NCI-H1417 treated with DMSO at 0.1 percent for 48 hours (cell line): ENCODE measurements at regions not wholly inside any gene's neighbourhood (a gene's known extent, or its start where the extent isn't known, plus 50 kb on each side); places are given as distances from the start of the nearest gene placed in this dataset.

Experiments
- DNase-seq: peaks from one replicate; lab custom pipeline; 2025; lab: John Stamatoyannopoulos, UW

DNA sequence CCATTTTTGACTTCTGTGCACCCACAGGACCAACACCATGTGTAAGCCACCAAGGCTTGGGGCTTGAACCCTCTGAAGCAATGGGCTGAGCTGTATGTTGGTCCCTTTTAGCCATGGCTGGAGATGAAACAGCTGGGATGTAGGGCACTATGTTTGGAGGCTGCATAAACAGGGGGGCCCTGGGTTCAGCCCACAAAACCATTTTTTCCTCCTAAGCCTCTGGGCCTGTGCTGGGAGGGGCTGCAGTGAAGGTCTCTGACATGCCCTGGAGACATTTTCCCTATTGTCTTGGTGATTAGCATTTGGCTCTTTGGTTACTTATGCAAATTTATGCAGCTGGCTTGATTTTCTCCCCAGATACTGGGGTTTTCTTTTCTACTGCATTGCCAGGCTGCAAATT, 144.9 kb downstream of the ZNF326 start:
- no peak for DNase-seq

DNA sequence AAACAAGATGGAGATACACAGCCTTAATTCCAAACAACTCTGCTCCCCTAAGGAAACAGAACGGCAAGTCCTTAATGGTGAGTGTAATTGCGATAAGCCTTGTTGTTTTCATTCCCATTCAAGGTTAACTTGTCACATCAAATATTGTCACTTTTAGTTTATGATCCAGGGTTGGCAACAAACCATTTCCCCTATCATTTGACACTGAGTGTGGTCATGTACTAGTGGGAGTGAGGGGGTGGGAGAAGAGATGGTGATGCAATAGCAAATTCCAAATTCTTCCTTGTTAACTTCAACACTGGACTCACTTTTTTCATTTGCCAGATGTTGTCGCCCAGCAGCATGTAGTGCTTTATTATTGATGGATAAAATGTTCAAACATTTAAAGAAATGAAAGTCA, 140.4 kb downstream of the ZNF326 start:
- no peak for DNase-seq

DNA sequence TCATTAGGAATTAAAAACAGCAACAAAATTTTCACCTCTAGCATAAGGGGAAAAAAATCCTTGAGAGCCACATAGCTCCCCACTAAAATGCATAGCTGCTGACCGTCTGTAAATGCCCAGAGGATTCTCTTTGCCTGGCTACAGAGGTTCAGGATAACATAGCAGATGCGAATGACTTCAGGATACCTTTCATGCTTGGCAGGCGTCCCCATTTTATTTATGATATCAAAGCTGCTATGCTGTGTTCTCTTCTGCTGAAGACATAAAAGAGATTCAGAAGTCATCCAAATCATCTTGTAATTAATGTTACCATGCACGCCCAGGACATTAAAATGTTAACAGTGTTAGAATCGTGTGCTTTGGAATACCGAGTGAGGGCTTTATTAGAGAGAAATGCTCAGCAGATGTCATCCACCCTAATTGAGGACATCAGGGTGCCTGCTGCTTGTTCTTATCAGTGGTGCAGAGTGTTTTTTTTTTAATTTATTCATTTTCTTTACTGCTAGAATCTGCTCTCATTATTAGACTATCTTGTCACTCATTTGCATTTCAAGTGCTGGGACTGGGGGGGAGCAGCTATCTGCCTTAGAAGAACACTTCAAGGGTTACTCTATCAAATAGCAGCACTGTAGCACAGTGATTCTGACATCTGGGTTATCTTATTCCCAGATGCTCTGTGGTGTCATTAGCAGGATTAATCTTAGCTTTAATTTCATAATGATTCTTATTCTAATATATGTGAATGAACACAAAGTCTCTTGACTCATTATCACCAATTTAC, 139.5 kb downstream of the ZNF326 start:
- no peak for DNase-seq

DNA sequence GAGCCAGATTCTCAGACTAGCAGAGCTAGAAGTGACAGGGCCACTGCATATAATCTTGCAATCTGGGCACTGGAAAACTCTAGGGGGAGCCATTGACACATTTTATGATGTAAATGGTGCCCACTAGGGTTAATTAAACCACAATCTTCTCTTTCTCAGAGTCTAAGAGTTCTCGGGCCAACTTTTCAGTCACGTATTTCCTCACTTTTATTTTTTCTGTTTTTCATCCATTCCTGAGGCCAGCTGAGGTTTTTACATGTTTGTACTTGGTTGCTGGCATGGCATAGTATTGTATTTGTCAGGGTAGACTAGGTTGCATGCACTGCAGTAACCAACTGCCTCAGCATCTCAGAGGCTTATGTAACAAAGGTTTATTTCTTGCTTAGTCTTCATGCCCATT, 138.2 kb downstream of the ZNF326 start:
- DNase-seq = no peak

DNA sequence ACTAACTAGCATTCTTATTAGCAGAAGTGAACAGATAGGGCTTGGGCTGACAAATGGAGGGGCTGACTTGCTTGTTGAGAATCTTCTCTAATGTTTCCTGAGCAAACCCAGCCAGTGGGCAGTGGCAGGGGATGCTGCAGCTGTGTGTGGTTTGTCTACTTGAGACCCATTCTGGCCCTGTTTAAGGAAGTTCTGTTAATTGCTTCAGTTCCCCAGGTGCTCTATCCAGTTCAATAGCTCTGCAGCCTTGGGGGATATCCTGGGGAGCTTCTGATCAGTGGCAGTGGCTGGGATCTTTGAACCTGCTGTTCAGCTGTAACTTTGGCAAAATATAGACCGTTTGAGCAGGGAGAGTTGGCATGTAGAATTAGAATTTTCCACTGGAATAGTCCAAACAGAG, 137.4 kb downstream of the ZNF326 start:
- DNase-seq = no peak

DNA sequence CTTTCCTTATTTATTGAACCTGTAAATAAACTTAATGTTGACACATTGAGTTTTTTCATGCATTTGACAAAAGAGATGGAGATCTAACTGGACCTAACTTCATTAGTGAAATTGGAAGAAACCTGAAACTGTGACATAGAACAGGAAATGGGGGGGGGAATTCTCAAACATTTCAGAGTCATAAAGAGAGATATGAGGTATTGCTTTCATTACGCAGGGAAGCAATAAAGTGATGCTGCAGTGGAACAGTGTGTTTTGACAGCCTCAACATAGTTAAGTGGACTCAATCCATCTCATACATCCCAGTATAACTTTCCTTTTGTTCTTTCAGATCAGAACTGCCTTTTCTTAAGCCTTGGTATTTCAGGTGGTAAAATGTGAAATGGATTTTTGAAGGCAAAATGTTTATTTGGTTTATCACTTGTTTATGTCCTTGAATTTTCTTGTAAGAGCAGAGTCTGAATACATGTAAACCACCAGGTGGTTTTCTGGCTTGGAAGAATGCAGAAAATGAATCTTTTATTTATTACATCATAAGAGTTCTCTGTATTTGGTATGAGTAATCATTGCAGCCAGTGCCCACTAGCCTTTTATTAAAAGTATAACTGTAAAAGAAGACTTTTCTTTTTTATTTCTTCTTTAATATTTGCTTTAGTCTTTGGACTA, 132.5 kb downstream of the ZNF326 start:
- no peak for DNase-seq

DNA sequence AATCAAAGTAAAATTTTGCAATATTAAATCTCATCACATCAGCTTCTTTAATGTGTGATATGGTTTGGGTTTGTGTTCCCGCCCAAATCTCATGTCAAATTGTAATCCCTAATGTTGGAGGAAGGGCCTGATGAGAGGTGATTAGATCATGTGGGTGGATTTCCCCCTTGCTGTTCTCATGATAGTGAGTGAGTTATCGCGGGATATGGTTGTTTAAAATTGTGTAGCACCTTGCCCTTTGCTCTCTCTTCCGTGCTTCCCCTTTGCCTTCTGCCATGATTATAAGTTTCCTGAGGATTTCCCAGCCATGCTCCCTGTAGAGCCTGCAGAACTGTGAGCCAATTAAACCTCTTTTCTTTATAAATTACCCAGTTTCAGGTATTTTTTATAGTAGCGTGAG, 131.9 kb downstream of the ZNF326 start:
- DNase-seq = no peak

DNA sequence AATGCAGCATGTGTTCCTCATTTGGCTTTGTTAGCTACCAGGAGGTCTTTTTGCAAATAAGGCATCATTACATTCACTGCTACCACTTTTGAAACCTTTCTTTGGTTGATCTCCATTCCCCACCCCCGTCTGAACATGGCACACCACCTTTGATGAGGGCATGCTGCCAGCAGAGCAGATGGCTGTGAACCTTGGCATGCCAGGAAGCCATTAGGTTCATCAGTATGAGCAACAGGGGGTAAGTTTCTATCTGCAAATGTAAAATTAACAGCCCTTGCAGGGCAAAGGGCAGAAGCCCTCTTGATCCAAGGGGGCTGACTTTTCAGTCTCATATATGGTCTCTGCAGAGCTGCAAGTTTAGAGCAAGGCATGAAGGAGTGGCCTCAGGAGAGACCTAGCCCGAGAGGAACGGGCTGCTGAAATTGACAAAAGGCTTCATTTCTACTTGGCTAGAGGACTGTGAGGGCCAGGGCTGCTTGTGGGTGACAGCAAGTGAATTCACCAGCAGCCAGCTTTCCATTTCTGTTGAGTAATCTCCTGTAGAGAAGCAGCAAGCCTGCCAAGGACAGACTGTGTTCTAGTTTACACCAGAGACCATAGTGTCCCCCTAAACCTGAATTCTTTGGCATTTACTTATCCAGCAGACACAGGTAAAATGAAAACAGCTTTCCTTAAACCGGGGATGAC, 127.9 kb downstream of the ZNF326 start:
- no peak for DNase-seq

DNA sequence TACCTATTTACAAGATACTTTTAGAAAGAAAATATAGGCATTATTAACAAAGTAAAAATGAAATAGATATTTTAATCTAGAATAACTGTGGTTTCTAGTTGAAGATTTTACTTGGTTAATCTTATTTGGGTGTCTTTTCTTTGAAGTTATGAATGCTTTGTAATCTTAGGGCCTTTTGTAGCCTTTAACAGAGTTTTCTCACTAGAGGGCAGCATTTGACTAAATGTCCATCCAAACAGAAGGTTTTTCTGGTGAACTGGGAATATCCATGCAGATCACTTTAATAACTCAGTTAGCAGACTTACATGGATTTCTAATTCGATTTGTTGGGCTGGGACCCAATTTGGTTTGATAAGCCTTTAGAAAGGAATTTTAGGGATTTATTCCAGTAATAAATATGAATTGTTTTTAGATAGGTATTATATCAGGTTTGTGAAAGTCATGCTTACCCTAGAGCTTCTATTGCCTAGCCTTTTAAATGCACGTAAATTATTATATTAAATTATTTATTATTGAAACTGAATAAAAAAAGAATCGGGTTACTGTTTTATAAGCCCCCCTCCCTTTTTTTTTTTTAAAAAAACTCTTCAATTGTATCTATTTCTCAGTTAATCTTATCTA, 119.7 kb downstream of the ZNF326 start:
- no peak for DNase-seq

DNA sequence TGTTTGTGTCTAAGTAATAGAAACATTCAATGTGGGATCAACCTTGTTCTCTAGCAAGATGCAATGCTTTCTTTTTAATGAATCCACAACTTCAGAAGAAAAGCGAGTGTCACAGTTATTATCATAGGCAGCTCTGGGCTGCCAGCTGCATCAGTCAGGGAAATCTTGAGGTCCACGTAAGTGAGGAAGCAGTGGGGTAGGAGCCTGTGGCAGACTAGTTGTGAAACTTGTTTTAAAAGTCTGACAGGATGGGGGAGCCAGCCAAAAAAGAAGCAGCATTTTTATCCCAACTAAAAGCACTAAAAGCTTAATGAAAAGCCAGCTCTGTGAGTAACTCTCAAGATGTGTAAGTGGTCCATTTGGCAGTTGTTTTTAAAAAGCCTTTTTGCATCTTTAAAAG, 113.1 kb downstream of the ZNF326 start:
- no peak for DNase-seq

DNA sequence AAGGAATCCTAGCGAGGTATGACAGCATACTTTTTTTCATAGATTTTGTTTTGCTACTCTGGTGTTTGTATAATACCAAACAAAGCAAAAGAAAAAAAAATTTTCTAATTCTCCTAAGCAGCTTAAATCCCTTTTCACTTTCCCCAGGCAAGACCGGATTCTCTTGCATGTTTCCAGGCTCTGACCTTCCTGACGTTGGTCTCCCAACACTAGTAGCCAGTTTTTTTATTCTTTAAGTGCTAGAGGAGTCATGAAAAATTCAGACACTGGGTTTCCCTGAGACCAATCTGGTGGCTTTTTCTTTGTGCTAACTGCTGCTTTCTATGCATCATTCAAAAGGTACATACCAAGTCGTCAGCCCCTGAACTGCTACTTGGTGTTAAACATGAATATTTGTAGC, 111.4 kb downstream of the ZNF326 start:
- DNase-seq = no peak

DNA sequence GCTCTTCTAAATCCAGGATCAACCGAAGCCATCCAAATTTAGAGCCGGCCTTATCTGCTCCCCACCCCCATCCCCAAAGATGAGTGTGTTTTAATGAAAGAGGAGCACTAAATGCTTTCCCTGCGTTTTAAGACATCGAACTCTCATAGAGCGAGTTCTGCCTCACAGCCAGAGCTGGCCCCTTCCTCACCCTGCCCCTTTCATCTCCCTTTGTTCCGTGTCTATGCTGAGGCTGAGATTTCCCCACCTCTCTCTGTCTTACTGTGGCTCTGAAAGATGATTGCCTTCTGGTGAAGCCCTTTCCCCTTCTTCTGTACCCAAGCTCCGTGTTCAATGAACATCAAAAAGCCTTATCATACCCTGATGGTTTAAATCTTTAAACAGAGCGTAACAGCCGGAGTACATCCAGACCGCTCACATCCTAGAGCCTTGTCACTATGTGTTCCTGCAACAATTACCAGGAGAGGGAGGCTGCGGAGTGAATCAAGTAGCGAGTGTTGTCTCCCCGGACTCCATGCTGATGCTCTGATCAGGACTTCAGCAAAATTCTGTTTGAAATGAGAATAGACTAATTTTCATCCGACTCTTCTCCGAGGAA, 110.1 kb downstream of the ZNF326 start:
- DNase-seq = no peak

DNA sequence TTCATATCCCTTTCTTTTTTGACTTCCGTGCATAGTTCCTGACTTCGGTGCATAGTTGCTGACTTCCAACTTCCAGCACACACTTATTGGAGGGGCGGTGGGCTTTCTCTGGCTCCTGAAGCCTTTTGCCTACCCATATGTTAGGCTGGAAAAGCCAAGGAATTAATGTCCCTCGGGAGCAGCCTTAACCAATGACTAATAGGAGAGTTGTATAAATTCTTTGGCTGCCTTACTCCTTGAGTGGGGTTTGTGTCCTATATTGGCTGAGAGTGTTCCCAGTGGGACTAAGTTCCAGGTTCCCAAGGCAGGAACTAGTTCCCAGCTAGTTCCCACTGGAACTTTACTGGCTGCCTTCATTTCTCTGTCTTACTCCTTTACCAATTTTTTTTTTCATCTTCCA, 105.7 kb downstream of the ZNF326 start:
- no peak for DNase-seq

DNA sequence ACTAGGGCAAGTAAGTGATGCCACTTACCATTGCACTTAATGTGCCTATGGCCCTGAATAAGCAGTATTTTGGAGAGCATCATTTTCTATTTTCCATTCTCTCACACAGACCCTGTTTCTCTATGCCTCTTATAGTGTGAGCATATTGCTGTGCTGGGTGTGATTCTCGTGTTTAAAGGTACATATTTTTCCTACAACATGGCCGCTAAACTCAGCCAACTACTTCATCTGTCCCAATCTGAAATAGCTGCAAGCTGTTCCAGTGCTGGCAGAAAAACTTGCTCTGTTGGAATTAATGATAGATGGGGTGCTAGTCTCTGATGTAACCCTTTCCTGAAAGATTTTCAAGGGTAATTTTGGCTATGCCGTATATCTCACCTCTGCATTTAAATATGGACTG, 97.5 kb downstream of the ZNF326 start:
- no peak for DNase-seq
